ENCODE measurements at regions not wholly inside any gene's neighbourhood (a gene's known extent, or its start where the extent isn't known, plus 50 kb on each side); places are given as distances from the start of the nearest gene placed in this dataset.

- TF ChIP-seq EZH2 (IDR thresholded peaks at IDR 0.05; ENCODE audit: insufficient read depth, low read length), result no peak
- TF ChIP-seq CTCF (IDR thresholded peaks at IDR 0.05; ENCODE audit: insufficient read depth, low read depth, low read length), result no peak
Measured at GRCh38 chr15:62715946-62716345, 326.6 kb upstream of the TPM1 start.
